ENCODE measurements at regions not wholly inside any gene's neighbourhood (a gene's known extent, or its start where the extent isn't known, plus 50 kb on each side); places are given as distances from the start of the nearest gene placed in this dataset.

DNA sequence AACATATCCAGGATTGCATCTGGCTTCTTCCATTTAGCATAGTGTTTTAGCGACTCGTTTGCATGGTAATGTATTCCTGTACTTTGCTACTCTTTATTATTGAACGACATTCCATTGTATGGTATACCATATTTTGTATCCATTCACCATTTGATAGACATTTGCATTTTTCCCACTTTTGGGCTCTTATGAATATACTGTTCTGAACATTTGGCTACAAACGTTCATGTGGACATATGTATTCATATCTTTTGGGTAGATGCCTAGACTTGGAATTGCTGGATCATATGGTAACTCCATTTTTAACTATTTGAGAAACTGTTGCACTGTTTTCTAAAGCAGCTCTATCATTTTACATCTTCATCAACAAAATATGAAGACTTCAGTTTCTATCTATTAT lies 383.7 kb upstream of the AKR1E2 start (continued):
- TF ChIP-seq MCM3 (IDR thresholded peaks at IDR 0.05) (no peak), ELF4 (CRISPR knock-in tag; IDR thresholded peaks at IDR 0.05) (no peak), ATF1 (CRISPR knock-in tag; IDR thresholded peaks at IDR 0.05) (no peak), ATF1 (tag; IDR thresholded peaks at IDR 0.05) (no peak), TCF3 (CRISPR knock-in tag; IDR thresholded peaks at IDR 0.05) (no peak), ZNF143 (CRISPR knock-in tag; IDR thresholded peaks at IDR 0.05) (no peak), ZNF431 (CRISPR knock-in tag; IDR thresholded peaks at IDR 0.05) (no peak)

- Histone ChIP-seq H3K4me2 (ENCODE audit: insufficient read depth, low read length) (no peak overlapping the region), H3K4me3 (no peak overlapping the region), H3K9ac (ENCODE audit: insufficient read depth in 1 of 2, low read depth in 2 of 2, low read length in 2 of 2) (no peak overlapping the region), H3K4me1 (replicated peaks in 1 of 2; ENCODE audit: control insufficient read depth in 2 of 2, insufficient read depth in 2 of 2, low read length in 2 of 2) (no peaks in the 10 kb centered on the region), H3K9me3 (replicated peaks; ENCODE audit: control insufficient read depth, insufficient read depth, low read depth, low read length) (no peaks in the 10 kb centered on the region), H3K9me1 (ENCODE audit: control insufficient read depth, insufficient read depth, low read length) (no peaks in the 10 kb centered on the region), H3K79me2 (ENCODE audit: control insufficient read depth, insufficient read depth, low read length) (no peaks in the 10 kb centered on the region), H3K36me3 (ENCODE audit: control insufficient read depth, insufficient read depth, low read length) (no peaks in the 10 kb centered on the region), H3K27ac (ENCODE audit: extremely low read depth, low read depth, low read length) (no peak overlapping the region), H2AFZ (ENCODE audit: low read depth, low read length) (no peak overlapping the region), H3K27me3 (ENCODE audit: control insufficient read depth in 2 of 2, insufficient read depth in 2 of 2, low read length in 2 of 2) (peaks cover 0 to 9% of the 10 kb centered on the region in 2 experiments; a peak in 3 of 5 replicates), H4K20me1 (replicated peaks; ENCODE audit: control insufficient read depth, insufficient read depth, low read length) (no peaks in the 10 kb centered on the region)
- WGBS (ENCODE audit: insufficient coverage, low coverage, missing lambda C conversion rate) = 2% methylated on average over 5 of the region's 5 CpGs
- in situ Hi-C loops (cut with MboI) = no loop called here
- intact Hi-C loops (cut with micrococcal nuclease) = no loop called here
- CTCF ChIA-PET (ENCODE audit: low intra/inter-chr PET ratio) = no interaction called here
- DNase-seq (ENCODE audit: extremely low read depth in 1 of 4, low spot score in 3 of 4) (no peak), ATAC-seq (no peak), FAIRE-seq (no peak)
- POLR2A ChIA-PET = no interaction called here
- BruUV-seq (replicated peaks) = no TSS peak
- no peak for TF ChIP-seq ZNF699 (CRISPR knock-in tag; IDR thresholded peaks at IDR 0.05; ENCODE audit: insufficient replicate concordance)
- TF ChIP-seq MLLT1 (IDR thresholded peaks at IDR 0.05) = no peak
- TF ChIP-seq, protein P1, sequence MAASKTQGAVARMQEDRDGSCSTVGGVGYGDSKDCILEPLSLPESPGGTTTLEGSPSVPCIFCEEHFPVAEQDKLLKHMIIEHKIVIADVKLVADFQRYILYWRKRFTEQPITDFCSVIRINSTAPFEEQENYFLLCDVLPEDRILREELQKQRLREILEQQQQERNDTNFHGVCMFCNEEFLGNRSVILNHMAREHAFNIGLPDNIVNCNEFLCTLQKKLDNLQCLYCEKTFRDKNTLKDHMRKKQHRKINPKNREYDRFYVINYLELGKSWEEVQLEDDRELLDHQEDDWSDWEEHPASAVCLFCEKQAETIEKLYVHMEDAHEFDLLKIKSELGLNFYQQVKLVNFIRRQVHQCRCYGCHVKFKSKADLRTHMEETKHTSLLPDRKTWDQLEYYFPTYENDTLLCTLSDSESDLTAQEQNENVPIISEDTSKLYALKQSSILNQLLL (CRISPR knock-in tag; IDR thresholded peaks at IDR 0.05; ENCODE audit: borderline replicate concordance) = no peak
- TF ChIP-seq RBFOX2 (IDR thresholded peaks at IDR 0.05; ENCODE audit: low read depth, low read length) = no peak
- no peak for TF ChIP-seq SRSF7 (optimal IDR thresholded peaks at IDR 0.05; ENCODE audit: low read depth, low read length)
- no peak for TF ChIP-seq TFE3 (CRISPR knock-in tag; IDR thresholded peaks at IDR 0.05)
- TF ChIP-seq, protein P2, sequence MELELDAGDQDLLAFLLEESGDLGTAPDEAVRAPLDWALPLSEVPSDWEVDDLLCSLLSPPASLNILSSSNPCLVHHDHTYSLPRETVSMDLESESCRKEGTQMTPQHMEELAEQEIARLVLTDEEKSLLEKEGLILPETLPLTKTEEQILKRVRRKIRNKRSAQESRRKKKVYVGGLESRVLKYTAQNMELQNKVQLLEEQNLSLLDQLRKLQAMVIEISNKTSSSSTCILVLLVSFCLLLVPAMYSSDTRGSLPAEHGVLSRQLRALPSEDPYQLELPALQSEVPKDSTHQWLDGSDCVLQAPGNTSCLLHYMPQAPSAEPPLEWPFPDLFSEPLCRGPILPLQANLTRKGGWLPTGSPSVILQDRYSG (tag; conservative IDR thresholded peaks at IDR 0.05; ENCODE audit: low read depth) = no peak
- TF ChIP-seq POLR2H (tag; IDR thresholded peaks at IDR 0.05; ENCODE audit: low read depth) = no peak
- TF ChIP-seq TAF9B (IDR thresholded peaks at IDR 0.05; ENCODE audit: partially characterized antibody) = no peak
- no peak for TF ChIP-seq TRIM28 (IDR thresholded peaks at IDR 0.05)
- no peak for TF ChIP-seq MCM7 (IDR thresholded peaks at IDR 0.05)
- no peak for TF ChIP-seq ZNF184 (CRISPR knock-in tag; IDR thresholded peaks at IDR 0.05)
- TF ChIP-seq FOXJ2 (tag; IDR thresholded peaks at IDR 0.05) = no peak
- TF ChIP-seq ZKSCAN1 (IDR thresholded peaks at IDR 0.05; ENCODE audit: low read depth, low read length) = no peak
Measured at GRCh38 chr10:4440260-4440659, 385.7 kb upstream of the AKR1E2 start.

Data from K562 (cell line).